ENCODE measurements at regions not wholly inside any gene's neighbourhood (a gene's known extent, or its start where the extent isn't known, plus 50 kb on each side); places are given as distances from the start of the nearest gene placed in this dataset.

- Histone ChIP-seq H3K4me1 (ENCODE audit: insufficient read depth, low read length) (no peaks in the 10 kb centered on the region), H3K4me3 (ENCODE audit: low read length) (no peak overlapping the region), H3K27ac (ENCODE audit: low read length) (no peak overlapping the region), H4K20me1 (ENCODE audit: low read length) (no peaks in the 10 kb centered on the region), H2AFZ (ENCODE audit: low read length) (no peak overlapping the region), H3F3A (ENCODE audit: low read length, unreplicated experiment) (no peaks in the 10 kb centered on the region), H3K9ac (ENCODE audit: low read length) (no peak overlapping the region), H3K27me3 (ENCODE audit: low read length) (no peaks in the 10 kb centered on the region), H3K9me2 (replicated peaks; ENCODE audit: low read length) (no peaks in the 10 kb centered on the region), H3K36me3 (ENCODE audit: low read depth, low read length) (no peaks in the 10 kb centered on the region), H3K79me2 (ENCODE audit: low read length) (no peaks in the 10 kb centered on the region), H3K9me3 (ENCODE audit: low read length) (no peaks in the 10 kb centered on the region), H3K4me2 (ENCODE audit: low read length) (no peak overlapping the region)
- POLR2A ChIA-PET (ENCODE audit: unreplicated experiment) = no interaction called here
- DNase-seq = no peak
- no peak for ATAC-seq
- CTCF ChIA-PET = no interaction called here
- TF ChIP-seq EZH2 (IDR thresholded peaks at IDR 0.05; ENCODE audit: low read length, unreplicated experiment) (no peak), EZH2phosphoT487 (IDR thresholded peaks at IDR 0.05; ENCODE audit: borderline replicate concordance, low read length) (no peak)
- TF ChIP-seq, protein P1, sequence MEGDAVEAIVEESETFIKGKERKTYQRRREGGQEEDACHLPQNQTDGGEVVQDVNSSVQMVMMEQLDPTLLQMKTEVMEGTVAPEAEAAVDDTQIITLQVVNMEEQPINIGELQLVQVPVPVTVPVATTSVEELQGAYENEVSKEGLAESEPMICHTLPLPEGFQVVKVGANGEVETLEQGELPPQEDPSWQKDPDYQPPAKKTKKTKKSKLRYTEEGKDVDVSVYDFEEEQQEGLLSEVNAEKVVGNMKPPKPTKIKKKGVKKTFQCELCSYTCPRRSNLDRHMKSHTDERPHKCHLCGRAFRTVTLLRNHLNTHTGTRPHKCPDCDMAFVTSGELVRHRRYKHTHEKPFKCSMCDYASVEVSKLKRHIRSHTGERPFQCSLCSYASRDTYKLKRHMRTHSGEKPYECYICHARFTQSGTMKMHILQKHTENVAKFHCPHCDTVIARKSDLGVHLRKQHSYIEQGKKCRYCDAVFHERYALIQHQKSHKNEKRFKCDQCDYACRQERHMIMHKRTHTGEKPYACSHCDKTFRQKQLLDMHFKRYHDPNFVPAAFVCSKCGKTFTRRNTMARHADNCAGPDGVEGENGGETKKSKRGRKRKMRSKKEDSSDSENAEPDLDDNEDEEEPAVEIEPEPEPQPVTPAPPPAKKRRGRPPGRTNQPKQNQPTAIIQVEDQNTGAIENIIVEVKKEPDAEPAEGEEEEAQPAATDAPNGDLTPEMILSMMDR (conservative IDR thresholded peaks at IDR 0.05; ENCODE audit: low read depth, low read length) = no peak
- no TSS peak for BruUV-seq (replicated peaks)
- intact Hi-C loops (cut with micrococcal nuclease) = no loop called here
These were observed 52.0 kb upstream of the KLF4 start for GRCh38 chr9:107541523-107541922.

- TF ChIP-seq, protein P1 (conservative IDR thresholded peaks at IDR 0.05; ENCODE audit: low read depth, low read length) = no peak
- TF ChIP-seq EZH2phosphoT487 (IDR thresholded peaks at IDR 0.05; ENCODE audit: borderline replicate concordance, low read length) (no peak), EZH2 (IDR thresholded peaks at IDR 0.05; ENCODE audit: low read length, unreplicated experiment) (no peak)
- Histone ChIP-seq H3K4me3 (ENCODE audit: low read length) (no peak overlapping the region), H3K4me2 (ENCODE audit: low read length) (no peak overlapping the region), H3K9me3 (ENCODE audit: low read length) (no peaks in the 10 kb centered on the region), H3K79me2 (ENCODE audit: low read length) (no peaks in the 10 kb centered on the region), H3K27ac (ENCODE audit: low read length) (no peak overlapping the region), H3K4me1 (ENCODE audit: insufficient read depth, low read length) (no peaks in the 10 kb centered on the region), H3F3A (ENCODE audit: low read length, unreplicated experiment) (no peaks in the 10 kb centered on the region), H3K9ac (ENCODE audit: low read length) (no peak overlapping the region), H2AFZ (ENCODE audit: low read length) (no peak overlapping the region), H3K36me3 (ENCODE audit: low read depth, low read length) (no peaks in the 10 kb centered on the region), H3K27me3 (ENCODE audit: low read length) (no peaks in the 10 kb centered on the region), H3K9me2 (replicated peaks; ENCODE audit: low read length) (no peaks in the 10 kb centered on the region), H4K20me1 (ENCODE audit: low read length) (no peaks in the 10 kb centered on the region)
- intact Hi-C loops (cut with micrococcal nuclease) = no loop called here
- ATAC-seq (no peak), DNase-seq (no peak)
- ChIA-PET POLR2A (ENCODE audit: unreplicated experiment) (no interaction called here), CTCF (no interaction called here)
- no TSS peak for BruUV-seq (replicated peaks)
These were observed 50.6 kb upstream of the KLF4 start for GRCh38 chr9:107540164-107540561.

GRCh38 chr9:107539427-107540163 lies 50.0 kb upstream of the KLF4 start:
- intact Hi-C loops (cut with micrococcal nuclease) = no loop called here
- no TSS peak for BruUV-seq (replicated peaks)
- H2AFZ ChIP-seq (ENCODE audit: low read length) = no peak overlapping the region
- no peaks in the 10 kb centered on the region for H3K79me2 ChIP-seq (ENCODE audit: low read length)
- no peak overlapping the region for H3K9ac ChIP-seq (ENCODE audit: low read length)
- no peaks in the 10 kb centered on the region for H3K27me3 ChIP-seq (ENCODE audit: low read length)
- H3K9me3 ChIP-seq (ENCODE audit: low read length) = no peaks in the 10 kb centered on the region
- ATAC-seq (no peak), DNase-seq (peak; percentile 24)
- H3K4me3 ChIP-seq (ENCODE audit: low read length) = no peak overlapping the region
- H3K27ac ChIP-seq (ENCODE audit: low read length) = no peak overlapping the region
- no peaks in the 10 kb centered on the region for H3K4me1 ChIP-seq (ENCODE audit: insufficient read depth, low read length)
- ChIA-PET POLR2A (ENCODE audit: unreplicated experiment) (no interaction called here), CTCF (no interaction called here)
- H3K36me3 ChIP-seq (ENCODE audit: low read depth, low read length) = no peaks in the 10 kb centered on the region
- H3K4me2 ChIP-seq (ENCODE audit: low read length) = no peak overlapping the region
- H4K20me1 ChIP-seq (ENCODE audit: low read length) = no peaks in the 10 kb centered on the region
- H3F3A ChIP-seq (ENCODE audit: low read length, unreplicated experiment) = no peaks in the 10 kb centered on the region
- no peaks in the 10 kb centered on the region for H3K9me2 ChIP-seq (replicated peaks; ENCODE audit: low read length)
- TF ChIP-seq, protein P1 (conservative IDR thresholded peaks at IDR 0.05; ENCODE audit: low read depth, low read length) = peak; percentile 21; the same call in 1 of the 2 replicates
- TF ChIP-seq EZH2 (IDR thresholded peaks at IDR 0.05; ENCODE audit: low read length, unreplicated experiment) = no peak
